VCaP (cell line): ENCODE measurements at regions not wholly inside any gene's neighbourhood (a gene's known extent, or its start where the extent isn't known, plus 50 kb on each side); places are given as distances from the start of the nearest gene placed in this dataset.
A peak's percentile ranks its signal among the peaks of the same experiment; 100 is the strongest.

Source experiments
- H3K27ac ChIP-seq: fragments of 450-650 bp; 2 replicates; pipeline ENCODE4 v1.5.1; 2017
- CTCF ChIP-seq: fragments of 450-650 bp; conservative IDR thresholded peaks from 2 replicates; pipeline ENCODE4 v1.5.1; 2017; ENCODE audit warnings: mild to moderate bottlenecking, moderate library complexity

GRCh38 chr14:49487238-49487637, 98.9 kb downstream of the RPS29 start:
- no peak overlapping the region for H3K27ac ChIP-seq
- TF ChIP-seq CTCF, result no peak

- no peak overlapping the region for H3K27ac ChIP-seq
- no peak for TF ChIP-seq CTCF
Measured at GRCh38 chr14:49485290-49485689, 100.9 kb downstream of the RPS29 start.

DNA sequence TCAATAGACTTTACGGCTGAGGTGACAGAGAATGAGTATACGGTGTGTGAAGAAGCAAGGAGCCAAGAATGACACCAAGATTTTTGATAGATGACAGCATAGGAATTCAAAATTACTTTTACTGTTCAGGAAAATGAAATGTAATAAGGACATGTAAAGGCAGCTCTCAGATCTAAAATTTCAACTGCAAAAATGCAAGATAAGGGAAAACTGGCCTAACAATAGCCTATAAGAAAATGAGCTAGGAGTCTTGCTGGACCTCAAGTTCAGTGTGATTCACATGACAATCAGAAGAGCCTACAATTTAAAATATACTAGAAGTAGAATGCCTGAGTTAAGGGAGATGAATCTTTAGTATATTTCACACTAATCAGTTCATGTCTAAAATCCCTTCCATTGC, 102.0 kb downstream of the RPS29 start:
- TF ChIP-seq CTCF, result no peak
- H3K27ac ChIP-seq, result no peak overlapping the region

DNA sequence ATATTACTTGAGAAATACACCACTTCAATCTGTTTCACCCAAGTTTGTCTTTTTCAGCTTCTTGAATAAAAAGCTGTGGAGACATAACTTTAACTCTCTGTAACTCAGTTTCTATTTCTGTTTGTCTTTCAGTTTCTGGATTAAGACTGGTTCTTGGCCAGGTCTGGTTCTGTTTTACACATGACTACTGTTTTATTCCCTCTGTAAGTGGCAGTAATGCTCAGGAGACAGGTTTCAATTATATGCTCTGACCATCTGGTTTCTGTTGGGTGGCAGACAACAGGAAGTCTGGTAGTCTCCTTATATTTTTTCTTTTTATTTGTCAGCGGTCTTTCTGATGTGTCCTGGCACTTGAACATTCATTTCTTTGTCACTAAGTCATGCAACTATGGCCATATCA, 102.9 kb downstream of the RPS29 start:
- TF ChIP-seq CTCF, result no peak
- no peak overlapping the region for H3K27ac ChIP-seq

DNA sequence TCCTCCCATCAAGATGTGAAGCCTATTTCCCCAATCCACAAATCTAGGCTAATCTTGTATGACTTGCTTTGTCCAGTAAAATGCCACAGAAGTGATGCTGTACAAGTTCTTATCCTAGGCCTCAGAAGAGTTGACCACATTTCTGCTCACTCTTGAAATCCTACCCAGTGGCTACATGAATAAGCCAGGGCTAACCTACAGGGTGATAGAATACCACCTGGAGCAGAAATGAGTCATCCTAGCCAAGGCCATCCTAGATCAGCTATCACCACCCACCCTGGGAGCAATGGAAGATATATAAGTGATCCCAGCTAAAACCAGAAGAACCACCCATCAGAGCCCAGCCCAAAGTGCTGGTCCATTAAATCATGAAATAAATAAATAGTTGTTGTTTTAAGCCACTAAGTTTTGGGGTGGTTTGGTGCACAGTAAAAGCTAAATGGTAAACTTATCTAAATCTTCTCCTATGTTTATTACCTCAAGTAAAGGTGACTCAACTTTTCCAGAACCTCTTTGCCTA, 105.1 kb downstream of the RPS29 start:
- TF ChIP-seq CTCF, result no peak
- H3K27ac ChIP-seq, result peak overlapping the region; percentile 84

- peak overlapping the region; percentile 84 for H3K27ac ChIP-seq
- no peak for TF ChIP-seq CTCF
Measured at GRCh38 chr14:49480053-49480760, 106.0 kb downstream of the RPS29 start.

DNA sequence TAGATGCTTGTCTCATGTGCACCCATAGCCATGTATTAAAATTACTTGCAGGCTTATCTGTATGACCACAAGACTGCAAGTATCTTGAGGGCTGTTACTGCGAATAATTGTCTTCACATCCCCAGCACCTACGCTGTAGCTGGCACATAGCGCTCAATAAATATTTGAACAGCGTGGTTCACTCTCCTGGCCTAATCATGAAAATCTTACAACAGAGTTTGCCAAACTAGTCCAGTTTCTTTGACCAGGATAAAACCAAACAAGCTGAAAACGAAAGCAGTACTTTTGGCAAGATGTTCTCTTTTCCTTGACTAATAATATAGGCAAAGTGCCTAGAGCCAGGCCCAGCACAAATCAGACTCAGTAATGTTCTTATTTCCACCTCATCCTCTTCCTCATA, 106.7 kb downstream of the RPS29 start:
- peak overlapping the region; percentile 84 for H3K27ac ChIP-seq
- no peak for TF ChIP-seq CTCF
